GM23248 (cell line): ENCODE measurements at regions not wholly inside any gene's neighbourhood (a gene's known extent, or its start where the extent isn't known, plus 50 kb on each side); places are given as distances from the start of the nearest gene placed in this dataset.

Source experiments
- EZH2 ChIP-seq: fragments of 200-600 bp; sonication (generic); IDR thresholded peaks from 2 replicates; pipeline ENCODE4 v1.6.1; 2018; ENCODE audit warnings: antibody characterized with exemption, mild to moderate bottlenecking; ENCODE audit not compliant: insufficient read depth, poor library complexity, severe bottlenecking
- EZH2phosphoT487 ChIP-seq: fragments of 200-600 bp; sonication (generic); IDR thresholded peaks from 2 replicates; pipeline ENCODE4 v1.6.1; 2018; ENCODE audit warnings: antibody characterized with exemption, moderate library complexity, mild to moderate bottlenecking, low read depth; ENCODE audit not compliant: insufficient read depth

DNA sequence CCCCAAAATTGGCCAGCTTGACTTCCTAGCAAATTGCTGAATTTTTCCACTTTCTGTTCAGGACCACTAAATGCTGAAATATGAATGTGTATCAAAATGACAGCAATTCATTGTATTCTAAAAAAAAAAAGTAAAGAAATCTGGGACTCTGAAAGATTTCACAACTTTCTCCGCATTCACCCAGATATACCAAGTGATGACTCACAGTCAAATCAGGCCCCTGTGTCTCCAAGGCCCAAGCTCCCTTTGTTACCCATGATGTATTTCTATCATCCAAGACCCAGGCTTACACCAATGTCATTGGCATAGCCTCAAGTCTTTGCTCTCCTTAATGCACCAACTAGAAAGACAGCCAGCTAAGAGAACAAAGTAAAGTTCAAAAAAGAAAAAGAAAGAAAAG, 493.9 kb downstream of the NTRK2 start:
- TF ChIP-seq EZH2phosphoT487 = no peak
- no peak for TF ChIP-seq EZH2
